Erythroblast (primary cell): ENCODE measurements at regions not wholly inside any gene's neighbourhood (a gene's known extent, or its start where the extent isn't known, plus 50 kb on each side); places are given as distances from the start of the nearest gene placed in this dataset.

Experiments used
- GATA1 ChIP-seq: IDR thresholded peaks from 2 replicates; pipeline ENCODE4 v1.6.1; 2011; ENCODE audit warnings: low read depth, mild to moderate bottlenecking, control low read depth, low read length, moderate library complexity
- POLR2A ChIP-seq: IDR thresholded peaks from 2 replicates; pipeline ENCODE4 v1.6.1; 2011; ENCODE audit warnings: mild to moderate bottlenecking, low read length

- TF ChIP-seq POLR2A (no peak), GATA1 (no peak)
These were observed 92.7 kb upstream of the LHX1 start for GRCh38 chr17:36844601-36845000.
